ENCODE measurements at regions not wholly inside any gene's neighbourhood (a gene's known extent, or its start where the extent isn't known, plus 50 kb on each side); places are given as distances from the start of the nearest gene placed in this dataset.

- H3K27me3 ChIP-seq (ENCODE audit: control insufficient read depth, insufficient read depth, low read length): no peaks in the 10 kb centered on the region
- H3K36me3 ChIP-seq (ENCODE audit: control insufficient read depth in 2 of 3, insufficient read depth in 3 of 3, low read length in 3 of 3): no peaks in the 10 kb centered on the region
- no peak for TF ChIP-seq CTCF (IDR thresholded peaks at IDR 0.05; ENCODE audit: borderline replicate concordance, extremely low read depth, insufficient read depth)
- no peak overlapping the region for H3K4me3 ChIP-seq (ENCODE audit: low read length in 3 of 3)
- no peak overlapping the region for H3K27ac ChIP-seq (ENCODE audit: low read depth in 2 of 2, low read length in 2 of 2)
- DNase-seq: peak in 2 of 5 donors; percentile 9 to 19
- H3K4me1 ChIP-seq (ENCODE audit: control insufficient read depth in 2 of 3, insufficient read depth in 2 of 3, low read depth in 1 of 3, low read length in 3 of 3): no peaks in the 10 kb centered on the region
- FAIRE-seq: no peak
- H3K9ac ChIP-seq (ENCODE audit: low read length in 3 of 3): no peak overlapping the region
- H3K9me3 ChIP-seq (ENCODE audit: control insufficient read depth in 2 of 3, insufficient read depth in 1 of 3, low read length in 3 of 3): no peaks in the 10 kb centered on the region
- intact Hi-C loops (cut with DNase I): no loop called here
These were observed 134.9 kb upstream of the B3GALT2 start for GRCh38 chr1:193321242-193321840.

- intact Hi-C loops (cut with DNase I): no loop called here
- H3K4me1 ChIP-seq (ENCODE audit: control insufficient read depth in 2 of 3, insufficient read depth in 2 of 3, low read depth in 1 of 3, low read length in 3 of 3): no peaks in the 10 kb centered on the region
- DNase-seq: no peak
- H3K9ac ChIP-seq (ENCODE audit: low read length in 3 of 3): no peak overlapping the region
- FAIRE-seq: no peak
- no peak for TF ChIP-seq CTCF (IDR thresholded peaks at IDR 0.05; ENCODE audit: borderline replicate concordance, extremely low read depth, insufficient read depth)
- H3K27me3 ChIP-seq (ENCODE audit: control insufficient read depth, insufficient read depth, low read length): no peaks in the 10 kb centered on the region
- no peaks in the 10 kb centered on the region for H3K9me3 ChIP-seq (ENCODE audit: control insufficient read depth in 2 of 3, insufficient read depth in 1 of 3, low read length in 3 of 3)
- no peak overlapping the region for H3K4me3 ChIP-seq (ENCODE audit: low read length in 3 of 3)
- no peak overlapping the region for H3K27ac ChIP-seq (ENCODE audit: low read depth in 2 of 2, low read length in 2 of 2)
- H3K36me3 ChIP-seq (ENCODE audit: control insufficient read depth in 2 of 3, insufficient read depth in 3 of 3, low read length in 3 of 3): no peaks in the 10 kb centered on the region
These were observed 133.9 kb upstream of the B3GALT2 start for GRCh38 chr1:193320270-193320669.

GRCh38 chr1:193318347-193318746 is 131.9 kb upstream of the B3GALT2 start:
- FAIRE-seq (no peak), DNase-seq (no peak)
- H3K27ac ChIP-seq (ENCODE audit: low read depth in 2 of 2, low read length in 2 of 2): no peak overlapping the region
- no peaks in the 10 kb centered on the region for H3K4me1 ChIP-seq (ENCODE audit: control insufficient read depth in 2 of 3, insufficient read depth in 2 of 3, low read depth in 1 of 3, low read length in 3 of 3)
- H3K9me3 ChIP-seq (ENCODE audit: control insufficient read depth in 2 of 3, insufficient read depth in 1 of 3, low read length in 3 of 3): no peaks in the 10 kb centered on the region
- no peak for TF ChIP-seq CTCF (IDR thresholded peaks at IDR 0.05; ENCODE audit: borderline replicate concordance, extremely low read depth, insufficient read depth)
- H3K36me3 ChIP-seq (ENCODE audit: control insufficient read depth in 2 of 3, insufficient read depth in 3 of 3, low read length in 3 of 3): no peaks in the 10 kb centered on the region
- intact Hi-C loops (cut with DNase I): no loop called here
- no peak overlapping the region for H3K4me3 ChIP-seq (ENCODE audit: low read length in 3 of 3)
- no peaks in the 10 kb centered on the region for H3K27me3 ChIP-seq (ENCODE audit: control insufficient read depth, insufficient read depth, low read length)
- no peak overlapping the region for H3K9ac ChIP-seq (ENCODE audit: low read length in 3 of 3)

Data from kidney (tissue), 13 donors.